Muscle layer of colon (tissue), 2 donors: ENCODE measurements at regions not wholly inside any gene's neighbourhood (a gene's known extent, or its start where the extent isn't known, plus 50 kb on each side); places are given as distances from the start of the nearest gene placed in this dataset.
A peak's percentile ranks its signal among the peaks of the same experiment; 100 is the strongest.

ENCODE experiments used
- H3K27ac ChIP-seq: one replicate; pipeline ENCODE4 v1.7.0; 2013; ENCODE audit warnings: low read depth, mild to moderate bottlenecking, low read length, moderate library complexity
- H3K27me3 ChIP-seq, 2 donors: one replicate each; pipeline ENCODE4 v1.7.0; 2013; ENCODE audit warnings: low read length in 2 of 2, mild to moderate bottlenecking in 2 of 2; ENCODE audit not compliant: insufficient read depth in 2 of 2, control insufficient read depth in 1 of 2
- H3K36me3 ChIP-seq: one replicate; pipeline ENCODE4 v1.7.0; 2013; ENCODE audit warnings: mild to moderate bottlenecking, low read length; ENCODE audit not compliant: insufficient read depth
- H3K4me1 ChIP-seq: one replicate; pipeline ENCODE4 v1.7.0; 2013; ENCODE audit warnings: mild to moderate bottlenecking, low read length; ENCODE audit not compliant: insufficient read depth
- H3K4me3 ChIP-seq, 2 donors: one replicate each; pipeline ENCODE4 v1.7.0; 2013; ENCODE audit warnings: low read length in 2 of 2, low read depth in 1 of 2, mild to moderate bottlenecking in 1 of 2, moderate library complexity in 1 of 2
- H3K9ac ChIP-seq: one replicate; pipeline ENCODE4 v1.7.0; 2013; ENCODE audit warnings: low read length
- H3K9me3 ChIP-seq: one replicate; pipeline ENCODE4 v1.7.0; 2013; ENCODE audit warnings: mild to moderate bottlenecking, low read length
- donor health status: abdominal sarcoma.
- donor health status: Adenocarcinoma of cecum.

GRCh38 chr18:44586782-44587524 lies 93.7 kb upstream of the SETBP1 start:
- Histone ChIP-seq H3K9me3 (no peaks in the 10 kb centered on the region), H3K9ac (no peak overlapping the region), H3K4me3 (no peak overlapping the region), H3K4me1 (peaks cover 42% of the 10 kb centered on the region), H3K36me3 (no peaks in the 10 kb centered on the region), H3K27ac (no peak overlapping the region), H3K27me3 (no peaks in the 10 kb centered on the region)

- Histone ChIP-seq H3K27ac (no peak overlapping the region), H3K9ac (no peak overlapping the region), H3K9me3 (no peaks in the 10 kb centered on the region), H3K27me3 (no peaks in the 10 kb centered on the region), H3K36me3 (no peaks in the 10 kb centered on the region), H3K4me3 (no peak overlapping the region), H3K4me1 (peaks cover 50% of the 10 kb centered on the region)
Observed at GRCh38 chr18:44588508-44588907, 92.2 kb upstream of the SETBP1 start.

GRCh38 chr18:44589693-44590355 lies 90.9 kb upstream of the SETBP1 start:
- Histone ChIP-seq H3K27me3 (no peaks in the 10 kb centered on the region), H3K4me3 (no peak overlapping the region), H3K27ac (peak overlapping the region; percentile 58)

GRCh38 chr18:44590956-44591670 lies 89.6 kb upstream of the SETBP1 start:
- Histone ChIP-seq H3K9ac (no peak overlapping the region), H3K9me3 (no peaks in the 10 kb centered on the region), H3K4me3 (no peak overlapping the region), H3K36me3 (no peaks in the 10 kb centered on the region), H3K4me1 (peaks cover 61% of the 10 kb centered on the region), H3K27me3 (no peaks in the 10 kb centered on the region), H3K27ac (no peak overlapping the region)

More at GRCh38 chr18:44589693-44590355, 90.9 kb upstream of the SETBP1 start:
- H3K9me3 ChIP-seq, result no peaks in the 10 kb centered on the region
- no peaks in the 10 kb centered on the region for H3K36me3 ChIP-seq
- H3K9ac ChIP-seq, result no peak overlapping the region
- peaks cover 55% of the 10 kb centered on the region for H3K4me1 ChIP-seq

GRCh38 chr18:44592639-44593038 lies 88.0 kb upstream of the SETBP1 start:
- Histone ChIP-seq H3K9me3 (no peaks in the 10 kb centered on the region), H3K9ac (no peak overlapping the region), H3K4me3 (no peak overlapping the region), H3K27ac (peak overlapping the region; percentile 19), H3K36me3 (no peaks in the 10 kb centered on the region), H3K4me1 (peaks cover 60% of the 10 kb centered on the region), H3K27me3 (no peaks in the 10 kb centered on the region)

GRCh38 chr18:44594799-44595467 lies 85.8 kb upstream of the SETBP1 start:
- Histone ChIP-seq H3K36me3 (no peaks in the 10 kb centered on the region), H3K9ac (no peak overlapping the region), H3K27ac (no peak overlapping the region), H3K9me3 (no peaks in the 10 kb centered on the region), H3K4me3 (no peak overlapping the region), H3K27me3 (no peaks in the 10 kb centered on the region), H3K4me1 (peaks cover 47% of the 10 kb centered on the region)

- Histone ChIP-seq H3K27ac (no peak overlapping the region), H3K9me3 (no peaks in the 10 kb centered on the region), H3K9ac (no peak overlapping the region), H3K4me3 (no peak overlapping the region), H3K4me1 (peaks cover 22% of the 10 kb centered on the region), H3K36me3 (no peaks in the 10 kb centered on the region), H3K27me3 (no peaks in the 10 kb centered on the region)
Observed at GRCh38 chr18:44597797-44598196, 82.9 kb upstream of the SETBP1 start.

- no peaks in the 10 kb centered on the region for H3K27me3 ChIP-seq
- H3K27ac ChIP-seq, result no peak overlapping the region
- H3K9me3 ChIP-seq, result no peaks in the 10 kb centered on the region
- no peaks in the 10 kb centered on the region for H3K36me3 ChIP-seq
- peaks cover 21% of the 10 kb centered on the region for H3K4me1 ChIP-seq
- no peak overlapping the region for H3K4me3 ChIP-seq
- H3K9ac ChIP-seq, result no peak overlapping the region
Observed at GRCh38 chr18:44598514-44598913, 82.2 kb upstream of the SETBP1 start.

GRCh38 chr18:44599412-44599811 lies 81.3 kb upstream of the SETBP1 start:
- Histone ChIP-seq H3K27me3 (no peaks in the 10 kb centered on the region), H3K27ac (no peak overlapping the region), H3K9ac (no peak overlapping the region), H3K36me3 (no peaks in the 10 kb centered on the region), H3K4me1 (peaks cover 21% of the 10 kb centered on the region), H3K4me3 (no peak overlapping the region), H3K9me3 (no peaks in the 10 kb centered on the region)

GRCh38 chr18:44601447-44601846 lies 79.2 kb upstream of the SETBP1 start:
- Histone ChIP-seq H3K9me3 (no peaks in the 10 kb centered on the region), H3K9ac (no peak overlapping the region), H3K36me3 (no peaks in the 10 kb centered on the region), H3K4me3 (no peak overlapping the region), H3K4me1 (peaks cover 10% of the 10 kb centered on the region), H3K27ac (no peak overlapping the region), H3K27me3 (no peaks in the 10 kb centered on the region)

GRCh38 chr18:44602380-44602779 lies 78.3 kb upstream of the SETBP1 start:
- Histone ChIP-seq H3K36me3 (no peaks in the 10 kb centered on the region), H3K4me3 (no peak overlapping the region), H3K9me3 (no peaks in the 10 kb centered on the region), H3K9ac (no peak overlapping the region), H3K4me1 (peaks cover 10% of the 10 kb centered on the region), H3K27ac (no peak overlapping the region), H3K27me3 (no peaks in the 10 kb centered on the region)
